HCT116 (cell line): ENCODE measurements at regions not wholly inside any gene's neighbourhood (a gene's known extent, or its start where the extent isn't known, plus 50 kb on each side); places are given as distances from the start of the nearest gene placed in this dataset.

Experiments used
- ATAC-seq: fragments of 200-7000 bp; cut with Tn5 transposase; 2 replicates; pipeline ENCODE4 v1.9.1; 2020; ENCODE audit warnings: mild to moderate bottlenecking, moderate library complexity
- BruUV-seq: library from RNA; stranded (reverse); fragments of 400-500 nt; replicated peaks from 2 replicates; lab custom pipeline; 2021; lab: Mats Ljungman, UMichigan
- CTCF ChIA-PET: fragments of 300-600 bp; sonication (Branson Sonifier 250); formaldehyde crosslinking; loops from one replicate; lab custom pipeline; 2021; ENCODE audit warnings: antibody characterized with exemption; lab: Charles Lee
- POLR2A ChIA-PET: fragments of 300-600, 350-600 bp; sonication (Branson Sonifier 250); formaldehyde crosslinking; loops from one replicate; lab custom pipeline; 2021; ENCODE audit warnings: antibody characterized with exemption; lab: Charles Lee
- RAD21 ChIA-PET, 2 experiments: fragments of 300-600 bp; sonication (Branson Sonifier 250); formaldehyde crosslinking; loops; one replicate each; lab custom pipeline; 2023; ENCODE audit warnings: low total read pairs in 2 of 2; ENCODE audit not compliant: uncharacterized antibody in 2 of 2, unreplicated experiment in 2 of 2, low non-redundant PET in 1 of 2; lab: Charles Lee
- DNase-seq: peaks from one replicate; pipeline ENCODE4 v3.0.0-alpha.2; 2010; ENCODE audit warnings: low read depth, low spot score
- H2AFZ ChIP-seq: fragments of 200-600 bp; shearing (Covaris generic), sonication (generic); 2 replicates; pipeline ENCODE4 v1.6.1; 2017; ENCODE audit warnings: low read depth, mixed run types, mixed read lengths, antibody characterized with exemption, low read length; ENCODE audit not compliant: poor library complexity, severe bottlenecking
- H3K27ac ChIP-seq: 2 replicates; pipeline ENCODE4 v1.5.1; 2012; ENCODE audit warnings: low read depth, low read length
- H3K27me3 ChIP-seq: fragments of 200-600 bp; sonication (generic); 2 replicates; pipeline ENCODE4 v1.6.1; 2016; ENCODE audit warnings: mixed run types, low read length, mixed read lengths; ENCODE audit not compliant: insufficient read depth
- H3K36me3 ChIP-seq, 2 experiments: fragments of 200-500 bp in 1 of 2; fragments of 200-600 bp in 1 of 2; sonication (Bioruptor generic) in 1 of 2; sonication (generic) in 1 of 2; 2 replicates each; pipeline versions ENCODE4 v1.5.1 to v1.6.1; 2014 to 2016; ENCODE audit warnings: low read length in 2 of 2, inconsistent platforms in 1 of 2, mixed read lengths in 1 of 2, mixed run types in 1 of 2; ENCODE audit not compliant: insufficient read depth in 2 of 2, control insufficient read depth in 1 of 2
- H3K4me1 ChIP-seq, 2 experiments: fragments of 200-600 bp in 1 of 2; sonication (generic) in 1 of 2; 2 replicates each; pipeline versions ENCODE4 v1.5.1 to v1.6.1; 2012 to 2017; ENCODE audit warnings: low read length in 2 of 2, inconsistent platforms in 1 of 2, mild to moderate bottlenecking in 1 of 2, mixed read lengths in 1 of 2, mixed run types in 1 of 2, moderate library complexity in 1 of 2; ENCODE audit not compliant: insufficient read depth in 2 of 2, control insufficient read depth in 1 of 2
- H3K4me2 ChIP-seq: fragments of 200-600 bp; sonication (generic); 2 replicates; pipeline ENCODE4 v1.6.1; 2017; ENCODE audit warnings: mixed run types, low read length, mixed read lengths
- H3K4me3 ChIP-seq, 2 experiments: fragments of 200-600 bp in 1 of 2; sonication (generic) in 1 of 2; replicated peaks in 1 of 2; 2 replicates each; pipeline ENCODE4 v1.5.1; 2011 to 2016; ENCODE audit warnings: low read length in 2 of 2, control low read depth in 1 of 2, low read depth in 1 of 2, mild to moderate bottlenecking in 1 of 2, mixed read lengths in 1 of 2, mixed run types in 1 of 2
- H3K79me2 ChIP-seq: fragments of 200-600 bp; sonication (generic); 2 replicates; pipeline ENCODE4 v1.6.1; 2017; ENCODE audit warnings: mild to moderate bottlenecking, mixed run types, low read length, moderate library complexity, mixed read lengths; ENCODE audit not compliant: insufficient read depth
- H3K9ac ChIP-seq: fragments of 200-600 bp; sonication (generic); 2 replicates; pipeline ENCODE4 v1.6.1; 2016; ENCODE audit warnings: low read length, mixed read lengths
- H3K9me2 ChIP-seq: fragments of 200-600 bp; sonication (generic), shearing (Covaris generic); 2 replicates; pipeline ENCODE4 v1.6.1; 2017; ENCODE audit warnings: mixed run types, mild to moderate bottlenecking, moderate library complexity; ENCODE audit not compliant: insufficient read depth
- H3K9me3 ChIP-seq, 2 experiments: fragments of 200-500 bp in 1 of 2; fragments of 200-600 bp in 1 of 2; sonication (Bioruptor generic) in 1 of 2; sonication (generic) in 1 of 2; 2 replicates each; pipeline ENCODE4 v1.6.1; 2014 to 2017; ENCODE audit warnings: low read length in 2 of 2, mixed read lengths in 2 of 2, inconsistent platforms in 1 of 2, low read depth in 1 of 2, mild to moderate bottlenecking in 1 of 2, mixed run types in 1 of 2, moderate library complexity in 1 of 2; ENCODE audit not compliant: control insufficient read depth in 1 of 2, insufficient read depth in 1 of 2
- H4K20me1 ChIP-seq: fragments of 200-600 bp; sonication (generic), shearing (Covaris generic); 2 replicates; pipeline ENCODE4 v1.6.1; 2017; ENCODE audit warnings: mixed run types, mild to moderate bottlenecking, moderate library complexity; ENCODE audit not compliant: insufficient read depth
- CEBPB ChIP-seq: IDR thresholded peaks from 2 replicates; pipeline ENCODE4 v1.6.1; 2012; ENCODE audit warnings: low read depth
- CTCF ChIP-seq, 3 experiments: fragments of 200-600 bp in 1 of 3; sonication (generic) in 1 of 3; IDR thresholded peaks in 2 of 3; conservative IDR thresholded peaks in 1 of 3; 2 replicates each; pipeline ENCODE4 v1.5.1; 2012 to 2017; ENCODE audit warnings: low read depth in 2 of 3, low read length in 2 of 3, antibody characterized with exemption in 1 of 3, borderline replicate concordance in 1 of 3, control low read depth in 1 of 3, mild to moderate bottlenecking in 1 of 3, mixed read lengths in 1 of 3, mixed run types in 1 of 3, moderate library complexity in 1 of 3; ENCODE audit not compliant: insufficient read depth in 1 of 3
- EGR1 ChIP-seq: IDR thresholded peaks from 2 replicates; pipeline ENCODE4 v1.6.1; 2012; ENCODE audit warnings: low read depth
- EZH2 ChIP-seq: fragments of 200-600 bp; sonication (generic); IDR thresholded peaks from 2 replicates; pipeline ENCODE4 v1.6.1; 2017; ENCODE audit warnings: antibody characterized with exemption, mixed run types
- EZH2phosphoT487 ChIP-seq: fragments of 200-600 bp; IDR thresholded peaks from 2 replicates; pipeline ENCODE4 v1.6.1; 2018; ENCODE audit warnings: antibody characterized with exemption, borderline replicate concordance
- FOSL1 ChIP-seq: IDR thresholded peaks from 2 replicates; pipeline ENCODE4 v1.6.1; 2012; ENCODE audit warnings: low read depth
- MAX ChIP-seq: IDR thresholded peaks from 2 replicates; pipeline ENCODE4 v1.6.1; 2012
- POLR2A ChIP-seq: IDR thresholded peaks from 2 replicates; pipeline ENCODE4 v1.7.0; 2011; ENCODE audit warnings: borderline replicate concordance; ENCODE audit not compliant: insufficient read depth, insufficient read length; ENCODE audit errors: extremely low read depth
- POLR2AphosphoS5 ChIP-seq: IDR thresholded peaks from 2 replicates; pipeline ENCODE4 v1.6.1; 2011; ENCODE audit warnings: mild to moderate bottlenecking, low read depth, low read length, moderate library complexity
- RAD21 ChIP-seq: IDR thresholded peaks from 2 replicates; pipeline ENCODE4 v1.6.1; 2012; ENCODE audit warnings: low read depth, mild to moderate bottlenecking
- REST ChIP-seq: IDR thresholded peaks from 2 replicates; pipeline ENCODE4 v1.6.1; 2012; ENCODE audit warnings: low read depth
- SRF ChIP-seq: IDR thresholded peaks from 2 replicates; pipeline ENCODE4 v1.6.1; 2012; ENCODE audit warnings: low read depth
- TCF7L2 ChIP-seq: IDR thresholded peaks from 2 replicates; pipeline ENCODE4 v1.7.0; 2011; ENCODE audit warnings: borderline replicate concordance, inconsistent platforms; ENCODE audit not compliant: insufficient read depth, insufficient read length; ENCODE audit errors: extremely low read depth
- YY1 ChIP-seq: IDR thresholded peaks from 2 replicates; pipeline ENCODE4 v1.6.1; 2011; ENCODE audit warnings: low read length, low read depth, moderate library complexity, mild to moderate bottlenecking; ENCODE audit not compliant: insufficient replicate concordance; ENCODE audit errors: extremely low read depth
- ZBTB33 ChIP-seq: IDR thresholded peaks from 2 replicates; pipeline ENCODE4 v1.6.1; 2011; ENCODE audit warnings: mild to moderate bottlenecking, low read length, moderate library complexity; ENCODE audit not compliant: insufficient replicate concordance; ENCODE audit errors: extremely low read depth
- ZNF274 ChIP-seq: fragments of 200-500 bp; sonication (Bioruptor generic); IDR thresholded peaks from 2 replicates; pipeline ENCODE4 v1.6.1; 2014; ENCODE audit warnings: mild to moderate bottlenecking, low read depth, low read length, inconsistent platforms
- intact Hi-C: fragments of 100-400 bp; cut with micrococcal nuclease; formaldehyde crosslinking; loops from 2 replicates; pipeline ENCODE4 v1.10.0; 2022

- ChIA-PET RAD21 (no interaction called here), POLR2A (no interaction called here), CTCF (no interaction called here)
- no peak for ATAC-seq
- no peaks in the 10 kb centered on the region for H3K4me1 ChIP-seq
- no peak overlapping the region for H3K27ac ChIP-seq
- H4K20me1 ChIP-seq = no peaks in the 10 kb centered on the region
- no peaks in the 10 kb centered on the region for H3K9me3 ChIP-seq
- no TSS peak for BruUV-seq
- no peak overlapping the region for H2AFZ ChIP-seq
- H3K36me3 ChIP-seq = no peaks in the 10 kb centered on the region
- H3K79me2 ChIP-seq = no peaks in the 10 kb centered on the region
- no peaks in the 10 kb centered on the region for H3K9me2 ChIP-seq
- H3K4me3 ChIP-seq = no peak overlapping the region
- peaks cover 49% of the 10 kb centered on the region for H3K27me3 ChIP-seq
- H3K4me2 ChIP-seq = no peak overlapping the region
- no peak for DNase-seq
- H3K9ac ChIP-seq = no peak overlapping the region
- TF ChIP-seq EZH2 (no peak), MAX (no peak), POLR2AphosphoS5 (no peak), ZNF274 (no peak), REST (no peak), POLR2A (no peak), YY1 (no peak), CEBPB (no peak), CTCF (IDR thresholded peaks at IDR 0.05 in 2 of 3, conservative IDR thresholded peaks at IDR 0.05 in 1 of 3; ENCODE audit: borderline replicate concordance in 1 of 3, insufficient read depth in 1 of 3, low read depth in 2 of 3, low read length in 2 of 3) (no peak), FOSL1 (no peak), TCF7L2 (no peak), EZH2phosphoT487 (no peak), EGR1 (no peak), ZBTB33 (no peak), RAD21 (no peak), SRF (no peak)
- intact Hi-C loops = no loop called here
Measured at GRCh38 chr14:98847521-98848468, 424.2 kb downstream of the BCL11B start.
